22Rv1 (cell line): ENCODE measurements at regions not wholly inside any gene's neighbourhood (a gene's known extent, or its start where the extent isn't known, plus 50 kb on each side); places are given as distances from the start of the nearest gene placed in this dataset.
"Not testable (repeated sequence)": the region's sequence is repeated elsewhere in the genome, so short reads cannot be mapped to it uniquely, and the experiment has no call there.

Source experiments
- H3K27ac ChIP-seq: fragments of 450-650 bp; 2 replicates; pipeline ENCODE4 v1.5.1; 2017
- ZFX ChIP-seq: fragments of 450-650 bp; IDR thresholded peaks from 2 replicates; pipeline ENCODE4 v1.6.1; 2017; ENCODE audit warnings: antibody characterized with exemption, borderline replicate concordance
- TF ChIP-seq, protein P1 (sequence below): fragments of 450-650 bp; IDR thresholded peaks from 2 replicates; pipeline ENCODE4 v1.5.1; 2017; ENCODE audit warnings: mild to moderate bottlenecking

DNA sequence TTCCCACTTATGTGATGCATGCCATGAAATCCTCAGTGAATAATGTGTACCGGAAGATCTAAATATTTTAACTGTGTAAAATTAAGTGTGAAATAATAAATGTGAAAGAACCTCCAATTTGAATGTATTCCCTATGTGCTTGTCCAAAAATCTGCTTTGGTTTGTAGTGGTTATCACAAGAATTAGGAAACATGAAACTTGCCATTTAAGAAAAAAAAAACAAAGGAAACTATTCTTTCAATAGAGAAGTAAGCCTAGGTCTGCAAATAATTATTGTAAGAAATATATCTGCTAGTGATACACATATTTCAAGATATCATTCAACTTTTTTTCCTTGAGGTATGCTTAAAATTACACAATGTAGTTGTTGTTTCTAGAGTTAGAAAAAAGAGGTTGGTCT is 500.4 kb downstream of the SLC6A15 start:
- no peak overlapping the region for H3K27ac ChIP-seq
- TF ChIP-seq, protein P1, sequence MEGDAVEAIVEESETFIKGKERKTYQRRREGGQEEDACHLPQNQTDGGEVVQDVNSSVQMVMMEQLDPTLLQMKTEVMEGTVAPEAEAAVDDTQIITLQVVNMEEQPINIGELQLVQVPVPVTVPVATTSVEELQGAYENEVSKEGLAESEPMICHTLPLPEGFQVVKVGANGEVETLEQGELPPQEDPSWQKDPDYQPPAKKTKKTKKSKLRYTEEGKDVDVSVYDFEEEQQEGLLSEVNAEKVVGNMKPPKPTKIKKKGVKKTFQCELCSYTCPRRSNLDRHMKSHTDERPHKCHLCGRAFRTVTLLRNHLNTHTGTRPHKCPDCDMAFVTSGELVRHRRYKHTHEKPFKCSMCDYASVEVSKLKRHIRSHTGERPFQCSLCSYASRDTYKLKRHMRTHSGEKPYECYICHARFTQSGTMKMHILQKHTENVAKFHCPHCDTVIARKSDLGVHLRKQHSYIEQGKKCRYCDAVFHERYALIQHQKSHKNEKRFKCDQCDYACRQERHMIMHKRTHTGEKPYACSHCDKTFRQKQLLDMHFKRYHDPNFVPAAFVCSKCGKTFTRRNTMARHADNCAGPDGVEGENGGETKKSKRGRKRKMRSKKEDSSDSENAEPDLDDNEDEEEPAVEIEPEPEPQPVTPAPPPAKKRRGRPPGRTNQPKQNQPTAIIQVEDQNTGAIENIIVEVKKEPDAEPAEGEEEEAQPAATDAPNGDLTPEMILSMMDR = no peak
- no peak for TF ChIP-seq ZFX

DNA sequence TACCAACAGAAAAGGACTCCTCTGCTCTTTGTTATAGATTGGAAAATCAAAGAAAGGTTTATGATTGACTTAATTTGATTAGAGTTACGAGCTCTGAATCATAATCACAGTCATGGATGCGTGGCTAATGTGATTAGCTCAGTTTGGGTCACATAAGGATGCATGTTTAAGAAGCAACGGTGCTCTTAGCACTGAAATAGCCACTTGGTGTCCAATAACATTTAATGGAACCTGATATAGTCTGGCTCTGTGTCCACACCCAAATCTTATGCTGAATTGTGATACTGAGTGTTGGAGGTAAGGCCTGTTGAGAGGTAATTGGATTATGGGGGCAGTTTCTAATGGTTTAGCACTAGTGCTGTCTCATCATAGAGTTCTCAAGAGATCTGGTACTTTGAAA is 501.6 kb downstream of the SLC6A15 start:
- no peak overlapping the region for H3K27ac ChIP-seq
- TF ChIP-seq, protein P1 = no peak
- no peak for TF ChIP-seq ZFX

DNA sequence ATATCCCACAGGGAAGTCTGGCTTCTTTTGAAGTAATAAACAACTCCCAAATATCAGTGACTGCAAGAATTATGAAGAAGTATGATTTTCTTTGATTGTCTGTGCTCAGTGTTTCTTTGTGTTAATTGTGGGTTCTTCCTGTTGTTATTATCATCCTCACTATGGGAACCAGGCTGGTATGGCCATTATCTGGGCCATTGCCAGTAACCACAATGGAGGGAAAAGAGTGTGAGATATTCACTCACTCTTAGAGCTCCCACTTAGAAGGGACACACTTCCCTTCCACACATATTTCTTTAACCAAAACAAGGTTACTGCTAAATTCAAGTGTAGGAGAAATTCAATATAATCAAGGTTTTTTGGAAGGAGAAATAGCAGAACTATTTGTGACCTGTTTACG is 503.7 kb downstream of the SLC6A15 start:
- no peak overlapping the region for H3K27ac ChIP-seq
- TF ChIP-seq ZFX = no peak
- TF ChIP-seq, protein P1 = no peak

DNA sequence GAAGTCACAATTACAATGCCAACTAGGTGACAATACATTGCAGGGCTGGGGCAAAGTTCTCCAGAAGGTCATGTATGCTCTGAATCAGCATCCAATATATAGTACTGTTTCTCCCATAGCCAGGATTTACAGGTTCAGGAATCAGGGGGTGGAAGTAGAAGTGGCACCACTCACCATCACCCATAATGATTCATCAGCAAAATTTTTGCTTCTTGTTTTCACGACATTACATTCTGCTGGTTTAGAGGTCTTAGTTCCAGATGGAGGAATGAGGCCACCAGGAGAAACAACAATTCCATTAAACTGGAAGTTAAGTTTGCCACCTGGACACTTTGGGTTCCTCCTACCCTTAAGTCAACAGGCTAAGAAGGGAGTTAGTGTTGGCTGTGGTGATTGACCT is 505.9 kb downstream of the SLC6A15 start:
- H3K27ac ChIP-seq = not testable (repeated sequence)

DNA sequence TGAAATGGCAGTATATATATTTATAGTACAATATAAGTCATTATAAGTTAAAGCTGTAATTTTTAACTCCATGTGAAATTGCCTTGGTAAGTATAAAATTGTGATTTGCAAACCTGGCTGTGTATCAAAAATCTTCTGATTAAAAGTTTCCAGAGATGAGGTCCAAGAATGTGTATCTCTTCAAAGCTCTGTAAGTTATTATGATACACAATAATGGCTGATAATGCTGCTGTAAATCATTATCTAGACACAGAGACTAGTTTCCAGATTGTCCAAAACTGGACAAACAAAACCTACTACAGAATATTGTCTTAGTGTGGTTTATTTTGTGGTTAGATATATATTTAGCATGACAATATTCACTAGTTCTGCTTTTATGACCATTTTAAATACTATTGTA is 514.8 kb downstream of the SLC6A15 start:
- H3K27ac ChIP-seq = no peak overlapping the region
- no peak for TF ChIP-seq ZFX

DNA sequence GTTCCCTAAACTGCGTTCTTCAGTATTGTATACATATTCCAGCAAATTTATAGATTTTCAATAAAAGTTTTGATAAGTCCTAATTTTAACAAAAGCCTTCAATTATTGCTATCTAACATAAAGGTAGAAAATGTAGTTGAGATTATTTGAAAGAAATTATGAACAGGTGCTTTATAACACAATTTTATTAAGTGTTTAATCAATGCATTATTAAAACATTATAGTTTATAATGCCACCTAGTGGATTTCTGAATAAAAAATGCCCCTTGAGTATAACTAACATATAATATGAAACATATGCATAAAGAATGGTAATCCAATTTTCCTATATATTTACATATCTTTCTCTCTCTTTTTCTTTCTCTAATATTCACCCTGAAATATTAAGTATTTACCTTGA is 515.3 kb downstream of the SLC6A15 start:
- TF ChIP-seq, protein P1 = peak; percentile 76
- TF ChIP-seq ZFX = no peak
- H3K27ac ChIP-seq = no peak overlapping the region

DNA sequence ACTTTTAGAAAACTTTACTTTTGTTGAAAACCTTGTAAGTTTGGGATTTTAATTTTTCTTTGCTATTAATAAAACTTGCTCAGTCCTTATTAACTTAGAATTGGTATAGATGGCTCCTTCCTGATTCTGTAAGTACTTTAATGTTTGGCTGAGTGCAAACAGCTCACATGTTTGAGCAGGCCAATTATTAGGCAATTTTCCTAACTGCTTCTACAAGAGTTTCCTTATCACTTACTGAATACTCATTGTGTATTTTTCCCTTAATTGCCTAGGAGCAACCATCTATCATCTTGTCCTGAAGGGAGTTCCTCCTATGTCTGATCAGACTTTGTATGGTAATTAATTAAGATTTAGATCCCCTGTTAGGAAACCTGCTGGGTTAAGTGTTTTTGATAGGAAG is 521.4 kb downstream of the SLC6A15 start:
- H3K27ac ChIP-seq = not testable (repeated sequence)

DNA sequence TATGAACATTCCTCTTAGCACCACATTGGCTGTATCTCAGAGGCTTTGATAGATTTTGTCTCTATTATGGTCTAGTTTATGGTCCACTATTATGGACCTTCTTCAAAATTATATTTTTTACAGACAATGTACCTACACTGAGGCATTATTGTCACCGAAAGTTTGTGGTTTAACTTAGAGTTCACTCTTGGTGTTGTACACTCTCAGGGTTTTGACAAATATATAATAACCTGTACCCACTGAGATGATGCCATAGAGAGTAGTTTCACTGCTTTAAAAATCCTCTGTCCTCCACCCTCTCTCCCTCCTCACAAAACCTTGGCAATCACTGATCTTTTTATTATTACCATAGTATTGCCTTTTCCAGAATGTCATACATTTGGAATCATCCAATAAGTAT is 528.2 kb downstream of the SLC6A15 start:
- no peak overlapping the region for H3K27ac ChIP-seq
- TF ChIP-seq, protein P1 = no peak

DNA sequence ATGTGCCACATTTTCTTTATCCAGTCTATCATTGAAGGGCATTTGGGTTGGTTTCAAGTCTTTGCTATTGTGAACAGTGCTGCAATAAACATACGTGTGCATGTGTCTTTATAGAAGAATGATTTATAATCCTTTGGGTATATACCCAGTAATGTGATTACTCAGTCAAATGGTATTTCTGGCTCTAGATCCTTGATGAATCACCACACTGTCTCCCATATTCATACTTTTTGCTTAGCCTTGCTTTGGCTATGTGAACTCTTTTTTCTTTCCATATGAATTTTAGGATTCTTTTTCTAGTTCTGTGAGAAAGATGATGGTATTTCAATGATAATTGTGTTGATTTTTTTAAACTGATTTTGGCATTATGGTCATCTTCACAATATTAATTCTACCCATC is 530.1 kb downstream of the SLC6A15 start:
- H3K27ac ChIP-seq = not testable (repeated sequence)

DNA sequence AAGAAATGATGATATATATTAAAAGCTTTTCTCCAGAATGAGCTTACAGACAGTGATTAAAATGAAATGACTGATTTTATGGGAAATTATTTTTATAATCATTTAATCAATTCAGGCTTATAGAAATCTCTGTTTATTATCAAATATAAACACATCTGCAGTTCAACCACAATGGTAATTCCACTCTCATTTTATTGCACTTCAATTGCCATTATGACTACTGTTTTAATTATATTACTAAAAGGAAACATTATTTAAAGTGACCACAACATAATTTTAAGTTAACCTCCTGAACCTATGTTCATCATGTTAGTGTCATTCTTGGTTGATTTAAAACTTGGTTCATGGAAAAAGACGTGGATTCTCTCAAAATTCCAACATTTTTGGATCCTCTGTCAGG is 536.3 kb downstream of the SLC6A15 start:
- no peak overlapping the region for H3K27ac ChIP-seq
- TF ChIP-seq, protein P1 = no peak
- no peak for TF ChIP-seq ZFX
